ENCODE measurements at regions not wholly inside any gene's neighbourhood (a gene's known extent, or its start where the extent isn't known, plus 50 kb on each side); places are given as distances from the start of the nearest gene placed in this dataset.

DNA sequence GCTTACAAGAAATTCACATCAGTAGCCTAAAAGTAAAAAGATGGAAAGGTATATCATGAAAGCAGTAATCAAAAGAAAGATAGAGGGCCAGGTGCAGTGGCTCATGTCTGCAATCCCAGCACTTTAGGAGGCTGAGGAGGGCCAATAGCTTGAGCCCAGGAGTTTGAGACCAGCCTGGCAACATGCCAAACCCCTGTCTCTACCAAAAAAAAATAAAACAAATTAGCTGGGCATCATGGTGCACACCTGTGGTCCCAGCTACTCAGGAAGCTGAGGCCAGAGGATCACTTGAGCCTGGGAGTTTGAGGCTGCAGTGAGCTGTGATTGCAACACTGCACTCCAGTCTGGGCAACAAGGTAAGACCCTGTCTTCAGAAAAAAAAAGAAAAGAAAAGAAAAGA, 55.5 kb downstream of the GSPT2 start:
- in situ Hi-C loops (cut with HindIII; ENCODE audit: low pct_unique_long_range_greater_than_20kb, low sequenced_read_pairs), result no loop called here
- no peak for DNase-seq (ENCODE audit: low read depth, low spot score)

DNA sequence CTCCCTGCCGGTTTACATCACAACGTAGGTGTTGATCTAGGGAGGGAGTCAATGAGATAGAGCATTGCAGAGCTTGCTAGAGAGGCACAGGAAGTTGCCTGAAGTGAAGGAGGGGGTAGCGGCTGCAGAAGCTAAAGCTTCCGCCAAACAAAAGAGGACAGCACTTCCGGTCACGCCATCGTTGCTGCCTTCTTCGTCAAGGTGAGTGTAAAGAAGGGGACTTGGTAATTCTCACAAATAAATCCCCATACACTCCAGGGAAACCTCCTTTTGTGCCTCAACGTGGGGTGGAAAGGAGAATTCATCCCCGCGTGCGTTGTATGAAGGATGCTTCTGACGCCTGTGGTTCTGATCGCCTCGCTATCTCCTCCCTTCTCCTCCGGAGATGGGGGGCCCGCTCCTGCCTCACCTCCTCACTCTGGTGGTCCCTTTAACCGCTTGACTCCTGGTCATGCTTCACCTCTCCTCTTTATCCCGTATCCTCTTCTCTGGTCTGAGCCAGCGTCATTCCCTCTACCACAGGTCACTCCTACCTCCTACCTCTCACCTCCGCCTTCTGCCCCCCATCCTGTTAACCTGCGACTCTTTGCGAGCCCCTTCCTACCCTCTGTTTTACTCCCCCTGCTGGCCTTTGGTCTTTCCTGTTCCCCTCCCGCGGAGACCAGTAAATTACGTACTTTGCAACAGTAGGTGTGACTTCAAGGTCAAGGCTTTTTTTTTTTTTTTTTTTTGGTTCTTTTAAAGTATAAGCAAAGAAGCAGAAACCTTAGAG, 59.9 kb downstream of the GSPT2 start:
- peak; percentile 58 for DNase-seq (ENCODE audit: low read depth, low spot score)
- in situ Hi-C loops (cut with HindIII; ENCODE audit: low pct_unique_long_range_greater_than_20kb, low sequenced_read_pairs), result no loop called here

DNA sequence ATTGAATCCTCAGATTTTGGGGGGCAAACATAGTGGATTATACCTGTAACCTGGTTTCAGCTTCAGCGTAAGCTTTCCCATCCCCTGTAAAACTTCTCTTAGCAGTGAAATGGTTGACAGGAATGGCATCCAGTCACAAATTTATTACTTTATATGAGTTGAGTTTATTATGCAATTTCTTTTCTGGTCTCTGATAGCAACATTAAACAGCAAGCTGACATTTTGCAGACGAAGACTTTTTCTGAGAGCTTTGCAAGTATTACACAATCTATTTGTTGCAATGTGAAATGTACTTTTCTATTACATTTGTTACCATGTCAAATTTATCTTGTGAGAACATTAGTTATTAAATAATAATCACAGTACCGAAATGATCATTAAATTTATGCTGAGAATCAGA, 60.6 kb downstream of the GSPT2 start:
- in situ Hi-C loops (cut with HindIII; ENCODE audit: low pct_unique_long_range_greater_than_20kb, low sequenced_read_pairs), result no loop called here
- DNase-seq (ENCODE audit: low read depth, low spot score), result no peak

- peak; percentile 11 for DNase-seq (ENCODE audit: low read depth, low spot score)
- in situ Hi-C loops (cut with HindIII; ENCODE audit: low pct_unique_long_range_greater_than_20kb, low sequenced_read_pairs), result no loop called here
These were observed 61.5 kb downstream of the GSPT2 start for GRCh38 chrX:51804741-51805140.

GRCh38 chrX:51813886-51814460, 70.7 kb downstream of the GSPT2 start:
- DNase-seq (ENCODE audit: low read depth, low spot score), result no peak
- in situ Hi-C loops (cut with HindIII; ENCODE audit: low pct_unique_long_range_greater_than_20kb, low sequenced_read_pairs), result no loop called here

DNA sequence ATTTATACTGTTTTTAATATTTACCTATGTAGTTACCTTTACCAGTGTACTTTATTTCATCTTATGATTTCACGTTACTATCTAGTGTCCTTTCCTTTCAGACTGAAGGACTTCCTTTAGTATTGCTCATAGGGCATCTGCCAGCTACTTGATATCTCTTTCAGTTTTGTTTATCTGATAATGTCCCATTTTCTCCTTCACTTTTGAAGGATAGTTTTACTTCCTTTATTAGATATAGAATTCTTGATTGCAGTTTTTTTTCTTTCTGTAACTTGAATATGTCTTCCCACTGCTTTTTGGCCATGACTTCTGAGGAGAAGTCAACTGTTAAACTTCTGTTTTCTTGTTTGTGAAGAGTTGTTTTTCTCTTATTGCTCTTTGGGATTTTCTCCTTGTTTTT, 69.4 kb upstream of the MAGED1 start:
- DNase-seq (ENCODE audit: low read depth, low spot score), result no peak
- in situ Hi-C loops (cut with HindIII; ENCODE audit: low pct_unique_long_range_greater_than_20kb, low sequenced_read_pairs), result no loop called here

- peak; percentile 7 for DNase-seq (ENCODE audit: low read depth, low spot score)
- in situ Hi-C loops (cut with HindIII; ENCODE audit: low pct_unique_long_range_greater_than_20kb, low sequenced_read_pairs), result no loop called here
These were observed 68.0 kb upstream of the MAGED1 start for GRCh38 chrX:51825436-51825835.

GRCh38 chrX:51834076-51834475, 59.3 kb upstream of the MAGED1 start:
- in situ Hi-C loops (cut with HindIII; ENCODE audit: low pct_unique_long_range_greater_than_20kb, low sequenced_read_pairs), result no loop called here
- no peak for DNase-seq (ENCODE audit: low read depth, low spot score)

GRCh38 chrX:51836823-51837222, 56.6 kb upstream of the MAGED1 start:
- no peak for DNase-seq (ENCODE audit: low read depth, low spot score)
- in situ Hi-C loops (cut with HindIII; ENCODE audit: low pct_unique_long_range_greater_than_20kb, low sequenced_read_pairs), result no loop called here

- no peak for DNase-seq (ENCODE audit: low read depth, low spot score)
- in situ Hi-C loops (cut with HindIII; ENCODE audit: low pct_unique_long_range_greater_than_20kb, low sequenced_read_pairs), result no loop called here
These were observed 56.0 kb upstream of the MAGED1 start for GRCh38 chrX:51837451-51837850.

DNA sequence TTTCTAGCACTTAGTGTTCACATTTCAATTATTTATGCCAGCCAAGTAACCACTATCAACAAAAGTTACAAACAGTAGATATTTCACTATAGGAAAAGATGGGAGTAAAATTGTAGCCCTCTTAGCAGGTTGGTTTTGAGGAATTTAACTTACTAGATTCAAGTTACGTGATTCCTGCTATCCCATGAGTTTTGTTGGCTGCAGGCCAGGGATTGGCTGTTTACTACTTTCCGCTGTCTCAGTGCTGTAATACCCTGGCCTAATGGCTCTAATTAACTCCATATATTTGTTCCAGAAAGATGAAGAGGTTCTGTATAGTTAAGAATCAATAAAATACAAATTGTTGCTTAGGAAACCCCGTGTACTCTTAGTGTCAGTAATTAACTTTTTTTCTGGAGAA, 55.5 kb upstream of the MAGED1 start:
- DNase-seq (ENCODE audit: low read depth, low spot score), result peak; percentile 29
- in situ Hi-C loops (cut with HindIII; ENCODE audit: low pct_unique_long_range_greater_than_20kb, low sequenced_read_pairs), result no loop called here
